ENCODE measurements at regions not wholly inside any gene's neighbourhood (a gene's known extent, or its start where the extent isn't known, plus 50 kb on each side); places are given as distances from the start of the nearest gene placed in this dataset.
"Not testable (repeated sequence)": the region's sequence is repeated elsewhere in the genome, so short reads cannot be mapped to it uniquely, and the experiment has no call there.

DNA sequence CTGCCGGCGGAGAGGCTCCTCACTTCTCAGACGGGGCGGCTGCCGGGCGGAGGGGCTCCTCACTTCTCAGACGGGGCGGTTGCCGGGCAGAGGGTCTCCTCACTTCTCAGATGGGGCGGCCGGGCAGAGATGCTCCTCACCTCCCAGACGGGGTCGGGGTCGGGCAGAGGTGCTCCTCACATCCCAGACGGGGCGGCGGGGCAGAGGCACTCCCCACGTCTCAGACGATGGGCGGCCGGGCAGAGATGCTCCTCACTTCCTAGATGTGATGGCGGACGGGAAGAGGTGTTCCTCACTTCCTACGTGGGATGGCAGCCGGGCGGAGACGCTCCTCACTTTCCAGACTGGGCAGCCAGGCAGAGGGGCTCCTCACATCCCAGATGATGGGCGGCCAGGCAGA, 126.5 kb upstream of the PTPRG start:
- TF ChIP-seq, protein P1, sequence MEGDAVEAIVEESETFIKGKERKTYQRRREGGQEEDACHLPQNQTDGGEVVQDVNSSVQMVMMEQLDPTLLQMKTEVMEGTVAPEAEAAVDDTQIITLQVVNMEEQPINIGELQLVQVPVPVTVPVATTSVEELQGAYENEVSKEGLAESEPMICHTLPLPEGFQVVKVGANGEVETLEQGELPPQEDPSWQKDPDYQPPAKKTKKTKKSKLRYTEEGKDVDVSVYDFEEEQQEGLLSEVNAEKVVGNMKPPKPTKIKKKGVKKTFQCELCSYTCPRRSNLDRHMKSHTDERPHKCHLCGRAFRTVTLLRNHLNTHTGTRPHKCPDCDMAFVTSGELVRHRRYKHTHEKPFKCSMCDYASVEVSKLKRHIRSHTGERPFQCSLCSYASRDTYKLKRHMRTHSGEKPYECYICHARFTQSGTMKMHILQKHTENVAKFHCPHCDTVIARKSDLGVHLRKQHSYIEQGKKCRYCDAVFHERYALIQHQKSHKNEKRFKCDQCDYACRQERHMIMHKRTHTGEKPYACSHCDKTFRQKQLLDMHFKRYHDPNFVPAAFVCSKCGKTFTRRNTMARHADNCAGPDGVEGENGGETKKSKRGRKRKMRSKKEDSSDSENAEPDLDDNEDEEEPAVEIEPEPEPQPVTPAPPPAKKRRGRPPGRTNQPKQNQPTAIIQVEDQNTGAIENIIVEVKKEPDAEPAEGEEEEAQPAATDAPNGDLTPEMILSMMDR (conservative IDR thresholded peaks at IDR 0.05; ENCODE audit: low read depth in 2 of 2), result not testable (repeated sequence)
- TF ChIP-seq JUNB (IDR thresholded peaks at IDR 0.05; ENCODE audit: unreplicated experiment); EZH2 (IDR thresholded peaks at IDR 0.05; ENCODE audit: low read depth, unreplicated experiment): not testable (repeated sequence)
